Mesenchymal stem cell (in vitro differentiated cells and primary cell): ENCODE measurements at regions not wholly inside any gene's neighbourhood (a gene's known extent, or its start where the extent isn't known, plus 50 kb on each side); places are given as distances from the start of the nearest gene placed in this dataset.

Experiments used
- DNase-seq: peaks from one replicate; pipeline ENCODE4 v3.0.0-alpha.2; 2013
- H2AFZ ChIP-seq: one replicate; pipeline ENCODE4 v1.6.1; 2013; ENCODE audit warnings: low read depth, mild to moderate bottlenecking, control low read depth, inconsistent platforms, low read length, moderate library complexity
- H2AK5ac ChIP-seq: 2 replicates; pipeline ENCODE4 v1.6.1; 2013; ENCODE audit warnings: low read length, moderate library complexity, mild to moderate bottlenecking, inconsistent platforms; ENCODE audit not compliant: severe bottlenecking
- H2BK120ac ChIP-seq: one replicate; pipeline ENCODE4 v1.6.1; 2013; ENCODE audit warnings: low read depth, mild to moderate bottlenecking, inconsistent platforms, low read length, moderate library complexity
- H2BK12ac ChIP-seq, 2 experiments: one replicate each; pipeline ENCODE4 v1.6.1; 2013; ENCODE audit warnings: inconsistent platforms in 2 of 2, low read length in 2 of 2, mild to moderate bottlenecking in 2 of 2, moderate library complexity in 2 of 2, control low read depth in 1 of 2
- H2BK15ac ChIP-seq: one replicate; pipeline ENCODE4 v1.6.1; 2013; ENCODE audit warnings: mild to moderate bottlenecking, low read depth, inconsistent platforms; ENCODE audit not compliant: poor library complexity, severe bottlenecking
- H2BK5ac ChIP-seq: 2 replicates; pipeline ENCODE4 v1.6.1; 2013; ENCODE audit warnings: low read depth, mild to moderate bottlenecking, low read length, control low read depth, inconsistent platforms; ENCODE audit not compliant: poor library complexity, severe bottlenecking
- H3K14ac ChIP-seq, 2 experiments: one replicate each; pipeline ENCODE4 v1.6.1; 2013; ENCODE audit warnings: inconsistent platforms in 2 of 2, low read length in 2 of 2, control low read depth in 1 of 2, mild to moderate bottlenecking in 1 of 2, moderate library complexity in 1 of 2
- H3K18ac ChIP-seq, 2 experiments: one replicate each; pipeline ENCODE4 v1.6.1; 2013; ENCODE audit warnings: inconsistent platforms in 2 of 2, low read length in 2 of 2, control low read depth in 1 of 2, low read depth in 1 of 2, mild to moderate bottlenecking in 1 of 2
- H3K23ac ChIP-seq, 2 experiments: one replicate each; pipeline ENCODE4 v1.6.1; 2013; ENCODE audit warnings: inconsistent platforms in 2 of 2, low read length in 2 of 2, mild to moderate bottlenecking in 2 of 2, moderate library complexity in 2 of 2, control low read depth in 1 of 2
- H3K27ac ChIP-seq: 2 replicates; pipeline ENCODE4 v1.5.1; 2013; ENCODE audit warnings: mild to moderate bottlenecking, moderate library complexity, low read length, control low read depth, inconsistent platforms; ENCODE audit not compliant: poor library complexity, severe bottlenecking
- H3K27me3 ChIP-seq, 2 experiments: 2 replicates each; pipeline versions ENCODE4 v1.6.1 to v1.7.0; 2013; ENCODE audit warnings: low read length in 2 of 2, mild to moderate bottlenecking in 2 of 2, moderate library complexity in 2 of 2, control low read depth in 1 of 2, inconsistent platforms in 1 of 2; ENCODE audit not compliant: control insufficient read depth in 1 of 2, insufficient read depth in 1 of 2
- H3K36me3 ChIP-seq, 2 experiments: 2 replicates each; pipeline versions ENCODE4 v1.6.1 to v1.7.0; 2013; ENCODE audit warnings: low read length in 2 of 2, control low read depth in 1 of 2, inconsistent platforms in 1 of 2, low read depth in 1 of 2, mild to moderate bottlenecking in 1 of 2; ENCODE audit not compliant: insufficient read depth in 2 of 2, control insufficient read depth in 1 of 2
- H3K4ac ChIP-seq, 2 experiments: one replicate each; pipeline ENCODE4 v1.6.1; 2013; ENCODE audit warnings: inconsistent platforms in 2 of 2, low read length in 2 of 2, mild to moderate bottlenecking in 2 of 2, moderate library complexity in 2 of 2, control low read depth in 1 of 2, low read depth in 1 of 2
- H3K4me1 ChIP-seq: 2 replicates; pipeline ENCODE4 v1.6.1; 2013; ENCODE audit warnings: low read depth, low read length, control low read depth; ENCODE audit not compliant: control insufficient read depth, insufficient read depth
- H3K4me2 ChIP-seq: 2 replicates; pipeline ENCODE4 v1.6.1; 2013; ENCODE audit warnings: low read length, mild to moderate bottlenecking, inconsistent platforms; ENCODE audit not compliant: poor library complexity, severe bottlenecking
- H3K4me3 ChIP-seq, 2 experiments: 2 replicates each; pipeline versions ENCODE4 v1.5.1 to v1.7.0; 2013; ENCODE audit warnings: low read length in 2 of 2, mild to moderate bottlenecking in 2 of 2, control low read depth in 1 of 2, low read depth in 1 of 2; ENCODE audit not compliant: insufficient read depth in 1 of 2
- H3K79me1 ChIP-seq: replicated peaks from 2 replicates; pipeline ENCODE4 v1.6.1; 2013; ENCODE audit warnings: mild to moderate bottlenecking, control low read depth, low read length, inconsistent platforms; ENCODE audit not compliant: poor library complexity, severe bottlenecking
- H3K9ac ChIP-seq: 2 replicates; pipeline ENCODE4 v1.7.0; 2013; ENCODE audit warnings: mild to moderate bottlenecking, low read length, moderate library complexity
- H3K9me3 ChIP-seq: 2 replicates; pipeline ENCODE4 v1.7.0; 2013; ENCODE audit warnings: mild to moderate bottlenecking, low read length; ENCODE audit not compliant: control insufficient read depth
- H4K8ac ChIP-seq: one replicate; pipeline ENCODE4 v1.6.1; 2013; ENCODE audit warnings: inconsistent platforms, mild to moderate bottlenecking, low read length, moderate library complexity
- H4K91ac ChIP-seq: one replicate; pipeline ENCODE4 v1.6.1; 2013; ENCODE audit warnings: mild to moderate bottlenecking, low read length, inconsistent platforms
- WGBS: methylation state at CpG from one replicate; pipeline ENCODE4 v1.1.7; 2013; ENCODE audit warnings: mixed read lengths; 5-methylcytosine and 5-hydroxymethylcytosine counted together

GRCh38 chr6:56839533-56840183 lies 115.2 kb upstream of the BEND6 start:
- Histone ChIP-seq H3K9ac (peak overlapping the region; percentile 91), H3K18ac (no peak overlapping the region), H3K4me1 (peaks cover 8% of the 10 kb centered on the region), H3K4me2 (no peak overlapping the region), H3K4ac (no peak overlapping the region), H3K4me3 (peak overlapping the region in 1 of 2 experiments; percentile 89), H3K36me3 (no peaks in the 10 kb centered on the region), H4K91ac (no peak overlapping the region), H2BK120ac (no peak overlapping the region), H2BK15ac (no peak overlapping the region), H3K23ac (no peak overlapping the region), H2BK12ac (no peak overlapping the region), H3K79me1 (no peaks in the 10 kb centered on the region), H2AFZ (no peak overlapping the region), H4K8ac (no peak overlapping the region), H3K9me3 (no peaks in the 10 kb centered on the region), H3K14ac (no peak overlapping the region), H3K27me3 (no peaks in the 10 kb centered on the region), H3K27ac (no peak overlapping the region), H2BK5ac (no peak overlapping the region), H2AK5ac (no peak overlapping the region)
- WGBS: 85% methylated on average over 1 of the region's 6 CpGs
- DNase-seq: no peak

GRCh38 chr6:56838965-56839364 lies 115.9 kb upstream of the BEND6 start:
- Histone ChIP-seq H3K23ac (no peak overlapping the region), H3K27ac (no peak overlapping the region), H3K9me3 (no peaks in the 10 kb centered on the region), H2BK15ac (no peak overlapping the region), H3K4ac (no peak overlapping the region), H3K18ac (peak overlapping the region in 1 of 2 experiments; percentile 34), H3K36me3 (no peaks in the 10 kb centered on the region), H3K14ac (no peak overlapping the region), H2BK120ac (no peak overlapping the region), H2BK5ac (no peak overlapping the region), H3K27me3 (no peaks in the 10 kb centered on the region), H3K79me1 (no peaks in the 10 kb centered on the region), H3K4me2 (no peak overlapping the region), H4K8ac (no peak overlapping the region), H4K91ac (no peak overlapping the region), H2AFZ (no peak overlapping the region), H2AK5ac (no peak overlapping the region), H3K4me1 (peaks cover 5% of the 10 kb centered on the region), H3K4me3 (no peak overlapping the region), H3K9ac (peak overlapping the region; percentile 29), H2BK12ac (no peak overlapping the region)
- WGBS: 70% methylated on average over 1 of the region's 1 CpG
- no peak for DNase-seq

- no peak overlapping the region for H3K4ac ChIP-seq
- H2AK5ac ChIP-seq: no peak overlapping the region
- no peak overlapping the region for H3K23ac ChIP-seq
- H2AFZ ChIP-seq: no peak overlapping the region
- DNase-seq: no peak
- H3K18ac ChIP-seq: no peak overlapping the region
- no peak overlapping the region for H2BK5ac ChIP-seq
- peaks cover 3% of the 10 kb centered on the region for H3K4me1 ChIP-seq
- H4K91ac ChIP-seq: no peak overlapping the region
- no peaks in the 10 kb centered on the region for H3K9me3 ChIP-seq
- no peak overlapping the region for H2BK15ac ChIP-seq
- H2BK120ac ChIP-seq: no peak overlapping the region
- no peak overlapping the region for H3K4me3 ChIP-seq
- H4K8ac ChIP-seq: no peak overlapping the region
- H3K27me3 ChIP-seq: no peaks in the 10 kb centered on the region
- H3K79me1 ChIP-seq: no peaks in the 10 kb centered on the region
- H3K27ac ChIP-seq: no peak overlapping the region
- H2BK12ac ChIP-seq: no peak overlapping the region
- no peaks in the 10 kb centered on the region for H3K36me3 ChIP-seq
- 69% methylated on average over 1 of the region's 2 CpGs for WGBS
- no peak overlapping the region for H3K14ac ChIP-seq
- peak overlapping the region; percentile 29 for H3K9ac ChIP-seq
- H3K4me2 ChIP-seq: no peak overlapping the region
Measured at GRCh38 chr6:56838016-56838555, 116.8 kb upstream of the BEND6 start.

- Histone ChIP-seq H3K27ac (no peak overlapping the region), H2AFZ (no peak overlapping the region), H3K23ac (no peak overlapping the region), H3K4me3 (no peak overlapping the region), H3K18ac (no peak overlapping the region), H2BK12ac (no peak overlapping the region), H3K4me1 (no peaks in the 10 kb centered on the region), H3K27me3 (no peaks in the 10 kb centered on the region), H3K4ac (no peak overlapping the region), H2BK120ac (no peak overlapping the region), H3K4me2 (no peak overlapping the region), H3K14ac (no peak overlapping the region), H2BK15ac (no peak overlapping the region), H4K8ac (no peak overlapping the region), H3K36me3 (no peaks in the 10 kb centered on the region), H3K79me1 (no peaks in the 10 kb centered on the region), H4K91ac (no peak overlapping the region), H3K9me3 (no peaks in the 10 kb centered on the region), H2BK5ac (no peak overlapping the region), H2AK5ac (no peak overlapping the region), H3K9ac (no peak overlapping the region)
- WGBS: over 99% methylated on average over 6 of the region's 6 CpGs
- no peak for DNase-seq
Measured at GRCh38 chr6:56837322-56837894, 117.5 kb upstream of the BEND6 start.
